Stimulated activated CD8-positive, alpha-beta memory T cell treated with anti-CD3 and anti-CD28 coated beads, Interleukin-4, amount 100 ng/mL, for 1 hour (primary cell): ENCODE measurements at regions not wholly inside any gene's neighbourhood (a gene's known extent, or its start where the extent isn't known, plus 50 kb on each side); places are given as distances from the start of the nearest gene placed in this dataset.

ENCODE experiments used
- DNase-seq, 2 donors: peaks; one replicate each; pipeline ENCODE4 v3.0.0-alpha.2; 2020; ENCODE audit warnings: low read depth in 2 of 2, low spot score in 1 of 2

DNA sequence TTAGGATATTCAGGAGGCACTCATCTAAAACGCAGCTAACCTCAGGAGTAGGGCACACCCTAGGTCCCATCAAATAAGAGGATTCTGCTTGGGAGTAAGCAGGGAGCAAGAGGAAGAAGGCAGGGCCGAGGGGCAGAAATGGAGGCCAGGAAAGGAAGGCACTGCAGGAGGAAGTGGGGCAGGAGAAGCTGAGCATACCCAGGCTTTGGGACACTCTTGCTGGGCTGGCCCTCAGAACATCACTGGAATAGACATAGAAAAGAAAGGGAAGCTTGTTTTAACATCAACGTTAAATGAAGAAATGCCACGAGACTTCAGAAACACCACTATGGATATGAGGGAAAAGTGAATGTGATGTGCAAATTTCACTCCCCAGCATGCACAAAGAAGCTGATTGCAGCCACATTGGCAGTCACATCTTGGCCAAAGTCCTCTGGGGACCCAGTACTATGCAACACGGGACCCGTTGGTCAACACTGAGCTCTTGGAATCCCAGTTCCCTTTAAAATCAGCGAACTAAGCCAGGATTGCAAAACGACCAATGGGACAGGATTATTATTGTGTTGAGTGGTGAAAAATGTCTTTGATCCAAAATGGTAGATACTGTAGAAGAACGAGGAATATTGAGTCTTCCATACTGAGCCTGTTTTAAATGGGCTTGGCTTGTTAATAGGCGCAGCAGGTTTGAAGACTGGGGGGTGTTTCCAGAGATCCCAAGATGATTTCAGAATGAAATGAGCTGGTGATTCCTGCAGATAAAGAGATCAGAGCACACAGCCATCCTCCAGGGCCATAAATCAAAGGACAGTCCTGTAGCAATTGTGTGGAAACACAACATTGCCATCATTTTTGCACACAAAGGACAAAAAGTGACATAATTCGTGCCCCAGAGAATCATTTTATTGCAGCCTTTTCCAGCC is 152.4 kb downstream of the TOMM20 start:
- no peak for DNase-seq

DNA sequence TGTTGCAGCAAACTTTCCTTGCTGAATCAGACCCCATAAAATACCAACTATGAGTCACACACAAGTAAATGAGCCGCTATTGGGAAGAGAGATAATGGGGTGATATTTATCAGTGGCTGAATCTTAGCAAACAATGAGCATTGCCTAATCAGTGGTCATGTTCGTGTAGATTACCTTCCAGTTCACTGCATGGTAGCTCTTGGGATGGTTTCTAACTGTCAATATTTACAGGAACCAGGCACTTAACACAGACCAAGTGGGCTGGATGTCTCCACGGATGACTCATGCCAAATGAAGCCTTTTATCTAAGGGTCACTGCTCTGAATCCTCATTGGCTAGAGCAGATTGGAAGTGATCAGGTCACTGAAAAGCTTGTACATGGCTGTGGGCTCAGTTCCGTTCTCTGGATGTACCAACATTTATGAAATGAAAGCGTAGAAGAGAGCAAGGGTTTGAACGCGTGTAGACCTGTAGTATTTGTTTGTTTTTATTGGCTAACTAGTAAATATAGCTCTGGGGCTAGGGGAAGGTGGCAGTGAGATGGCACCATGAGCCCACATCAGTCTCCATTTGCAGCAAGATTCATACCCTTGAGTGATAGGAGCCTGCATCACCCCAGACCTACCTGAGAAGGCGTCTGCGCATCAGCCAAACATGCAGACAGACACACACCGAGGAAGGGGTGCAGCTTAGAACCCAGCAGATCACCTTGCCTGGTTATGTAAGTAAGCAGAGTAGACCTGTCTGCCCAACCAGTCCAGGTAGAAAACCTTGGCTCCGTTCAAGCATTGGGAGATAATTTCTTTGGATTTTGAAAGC is 153.3 kb downstream of the TOMM20 start:
- no peak for DNase-seq

DNA sequence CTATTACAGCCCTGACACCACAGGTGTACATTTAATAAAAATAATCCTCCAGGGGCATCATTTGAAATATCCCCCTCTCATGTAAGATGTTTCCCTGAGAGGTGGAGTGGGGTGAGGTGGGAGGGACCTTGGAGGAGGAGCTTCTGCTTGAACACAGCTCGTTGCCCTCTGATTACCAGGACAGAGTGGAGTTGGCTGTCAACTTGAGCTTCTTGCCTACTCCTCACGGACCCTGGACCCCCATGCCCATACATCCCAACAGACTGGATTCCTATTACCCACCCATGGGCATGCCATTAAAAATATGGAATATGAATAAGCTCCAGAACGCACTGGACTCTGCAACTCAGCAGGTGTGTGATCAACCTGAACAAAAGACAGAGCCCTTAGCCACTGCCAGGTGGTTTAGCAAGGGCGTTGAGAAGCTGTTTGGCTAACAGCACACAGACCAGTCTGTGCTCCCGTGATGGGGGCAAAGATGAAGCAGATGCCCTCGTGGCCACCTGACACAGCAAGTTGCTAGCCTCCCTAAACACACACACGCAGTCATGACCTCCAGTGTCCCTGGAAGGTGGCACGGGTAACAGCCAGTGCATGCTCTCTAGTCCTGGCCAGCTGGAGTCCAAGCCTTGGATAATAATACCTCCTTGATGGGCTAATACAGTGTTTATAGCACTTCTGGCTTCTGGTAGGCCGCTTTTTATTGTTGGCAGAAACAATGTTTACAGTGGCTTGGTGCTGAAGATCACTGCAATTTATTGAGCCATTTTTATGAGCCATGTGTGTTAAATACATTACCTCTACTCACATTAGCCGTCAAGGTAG is 155.0 kb downstream of the TOMM20 start:
- DNase-seq: no peak

DNA sequence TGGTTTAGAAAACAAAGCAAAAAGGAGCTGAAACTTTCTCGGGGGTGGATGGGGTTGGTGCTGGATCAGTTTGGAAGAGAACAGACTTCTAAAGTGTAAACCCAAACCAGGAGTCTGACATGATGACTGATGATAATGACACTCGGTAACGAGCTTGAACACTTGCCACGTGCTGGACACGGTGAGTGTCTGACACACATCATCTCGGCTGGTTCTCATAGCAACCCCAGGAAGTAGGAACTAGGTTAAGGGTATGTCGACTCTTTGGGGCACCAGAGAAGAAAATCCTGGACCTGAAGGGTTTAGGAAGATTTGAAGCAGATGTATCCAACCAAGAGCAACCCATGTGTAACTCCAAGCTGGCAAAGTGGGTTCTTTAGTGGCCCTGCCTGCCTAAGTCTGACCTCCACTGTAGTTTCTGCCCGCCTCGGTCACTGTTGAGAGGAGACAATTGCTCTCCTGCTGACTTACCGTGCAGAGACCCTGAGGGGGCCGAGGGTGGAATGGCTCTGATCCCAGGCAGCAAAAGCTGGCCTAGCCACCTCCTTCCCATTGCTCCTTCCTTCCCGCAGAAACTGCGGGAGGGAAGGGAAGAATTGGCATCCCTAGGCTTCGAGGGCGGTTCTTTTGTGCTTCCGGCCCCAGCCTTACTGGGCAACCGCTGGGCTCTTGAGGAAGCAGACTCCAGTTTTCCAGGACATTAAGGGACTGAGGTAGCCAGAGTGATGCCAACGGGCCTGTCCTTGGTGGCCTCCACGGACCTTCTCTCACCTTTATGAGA is 156.0 kb downstream of the TOMM20 start:
- no peak for DNase-seq

DNA sequence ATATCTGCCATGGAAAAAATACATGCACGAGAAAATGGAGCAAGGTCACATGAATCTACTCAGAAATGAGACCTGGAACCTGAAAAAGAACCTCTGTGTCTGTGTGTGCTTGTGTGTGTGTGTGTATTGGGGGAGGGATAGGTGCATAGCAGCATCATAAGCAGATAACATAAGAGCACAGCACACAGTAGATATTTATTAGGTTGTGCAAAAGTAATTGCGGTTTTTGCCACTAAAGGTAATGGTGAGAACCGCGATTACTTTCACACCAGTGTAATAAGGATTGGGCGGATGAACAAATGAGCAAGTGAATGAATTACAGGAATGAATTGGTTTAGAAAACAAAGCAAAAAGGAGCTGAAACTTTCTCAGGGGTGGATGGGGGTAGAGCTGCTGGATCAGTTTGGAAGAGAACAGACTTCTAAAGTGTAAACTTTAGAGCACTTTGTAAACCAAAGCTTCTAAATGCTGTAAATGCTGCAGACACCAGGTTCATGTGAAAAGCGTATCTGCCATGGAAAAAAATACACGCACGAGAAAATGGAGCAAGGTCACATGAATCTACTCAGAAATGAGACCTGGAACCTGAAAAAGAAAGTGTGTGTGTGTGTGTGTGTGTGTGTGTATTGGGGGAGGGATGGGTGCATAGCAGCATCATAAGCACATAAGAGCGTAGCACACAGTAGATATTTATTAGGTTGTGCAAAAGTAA is 156.9 kb downstream of the TOMM20 start:
- DNase-seq: no peak

DNA sequence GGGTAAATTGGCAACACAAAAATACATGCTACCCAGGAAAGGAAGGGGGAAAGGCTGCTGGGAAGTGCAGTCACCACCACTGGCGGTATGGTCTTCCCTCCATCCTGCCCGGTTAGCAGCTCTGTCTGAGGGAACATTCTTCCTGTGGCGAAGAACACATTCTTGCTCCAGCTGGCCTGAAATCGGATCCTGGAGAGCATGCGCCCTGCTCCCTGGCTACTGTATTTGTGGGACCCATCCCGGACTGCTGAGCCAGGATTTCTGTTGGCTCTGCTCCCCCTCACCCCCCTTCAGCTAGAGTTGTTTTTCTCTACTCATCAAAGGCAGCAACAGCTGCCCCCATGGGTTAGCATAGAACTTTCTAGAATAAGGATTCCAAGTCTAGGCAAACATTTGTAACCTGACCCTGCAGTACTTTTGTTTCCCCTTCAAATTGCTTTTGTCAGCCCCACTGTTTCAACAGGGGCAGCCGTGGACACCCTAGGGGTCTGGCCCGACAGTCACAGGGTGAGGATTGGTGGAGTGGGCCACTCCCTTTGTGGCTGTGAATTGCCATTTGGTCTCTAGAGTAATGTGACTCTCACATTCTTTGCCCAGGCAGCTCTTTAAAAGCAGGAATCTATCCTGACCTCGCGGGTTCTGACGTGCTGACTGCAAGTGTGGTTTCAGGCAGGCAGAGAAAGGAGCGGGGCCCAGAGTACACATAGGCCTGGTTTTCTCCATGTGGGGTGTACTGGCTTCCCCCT is 157.7 kb downstream of the TOMM20 start:
- no peak for DNase-seq

DNA sequence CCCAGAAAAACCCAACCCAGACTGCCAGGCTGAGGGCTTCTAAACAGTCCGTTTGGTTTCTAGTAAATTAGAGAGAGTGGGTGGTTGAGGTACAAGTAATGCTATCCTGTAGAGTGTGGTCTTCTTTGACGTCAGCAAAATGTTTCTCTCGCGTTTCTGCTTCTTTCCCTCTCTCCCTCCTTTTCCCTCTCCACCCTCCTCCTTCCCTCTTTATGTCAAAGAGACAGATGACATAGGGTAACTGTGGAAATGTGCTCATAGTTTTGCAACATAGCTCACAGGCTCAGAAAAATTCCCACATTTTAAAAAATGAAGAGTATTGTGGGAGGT is 158.3 kb downstream of the TOMM20 start:
- DNase-seq: no peak

DNA sequence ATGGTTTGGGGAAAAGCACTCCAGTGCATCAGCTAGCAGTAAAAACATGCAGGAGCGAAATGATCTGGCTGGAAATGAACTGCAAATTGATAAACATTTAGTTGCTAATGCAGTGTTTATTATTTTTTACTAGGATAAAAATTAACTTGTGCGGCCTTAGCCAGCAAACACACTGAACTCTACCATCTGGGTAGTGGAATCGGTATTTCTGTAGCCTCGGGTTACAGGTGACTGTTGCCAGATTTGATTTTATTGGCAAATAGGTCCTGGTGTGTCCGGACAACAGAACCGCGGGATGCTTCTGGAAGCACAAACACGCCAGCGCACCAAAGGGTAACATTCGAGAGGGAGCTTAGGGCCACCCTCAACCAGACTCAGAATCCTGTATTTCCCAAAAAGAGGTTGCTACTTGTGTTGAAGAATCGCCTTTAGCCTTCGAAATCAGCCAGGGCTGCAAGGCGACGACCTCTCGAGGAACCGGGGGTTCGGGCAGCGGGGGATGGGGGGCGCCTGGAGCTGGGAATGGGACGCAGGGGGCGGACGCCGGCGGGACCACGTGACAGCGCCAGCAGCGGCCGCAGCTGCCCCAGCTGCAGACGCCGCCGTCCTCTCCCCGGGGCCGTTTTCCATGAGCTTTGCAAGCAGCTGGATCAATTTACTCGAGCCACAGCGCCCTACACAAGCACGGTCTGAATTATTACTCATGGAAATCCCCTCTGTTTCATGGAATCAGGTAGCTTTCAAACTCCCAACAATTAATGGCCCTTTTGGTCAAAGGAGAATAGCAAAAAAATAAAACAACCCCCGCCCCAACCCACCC is 158.8 kb downstream of the TOMM20 start:
- DNase-seq: no peak

DNA sequence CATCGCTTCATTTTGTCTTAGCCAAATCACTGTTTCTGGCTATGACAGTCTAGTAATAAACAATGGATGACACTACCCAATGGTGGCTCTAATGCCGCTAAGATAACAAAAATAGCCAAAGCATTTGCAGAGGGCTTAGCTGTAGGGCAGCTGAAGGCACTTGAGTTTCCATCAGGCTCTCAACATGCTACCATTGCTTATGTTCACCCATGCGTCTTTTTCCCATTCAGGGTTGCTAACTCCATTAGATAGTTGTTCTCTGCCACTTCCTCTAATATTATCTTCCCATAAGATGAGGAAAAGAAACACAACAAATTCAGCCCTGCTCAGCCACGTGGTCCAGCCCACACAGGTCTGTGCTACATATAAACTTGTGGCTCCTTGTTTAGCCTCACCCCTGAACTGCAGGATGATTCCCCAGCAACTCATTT is 159.6 kb downstream of the TOMM20 start:
- no peak for DNase-seq

DNA sequence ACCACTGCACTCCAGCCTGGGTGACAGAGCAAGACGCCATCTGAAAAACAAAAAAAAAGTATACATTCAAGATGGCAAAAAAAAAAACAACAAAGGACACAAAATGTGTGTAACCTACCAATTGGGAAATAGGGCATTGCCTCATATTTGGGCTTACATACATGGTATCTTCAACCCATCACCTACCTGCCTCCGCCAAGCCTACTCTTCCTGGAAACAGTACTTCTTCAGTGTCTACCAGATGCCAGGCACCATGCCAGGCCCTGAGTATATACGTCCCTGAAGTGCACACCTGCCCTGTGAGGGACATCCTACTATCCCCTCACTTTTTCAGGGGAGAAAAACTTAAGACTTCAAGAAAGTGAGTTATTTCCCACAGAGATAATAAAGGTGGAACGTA is 160.2 kb downstream of the TOMM20 start:
- DNase-seq: no peak

DNA sequence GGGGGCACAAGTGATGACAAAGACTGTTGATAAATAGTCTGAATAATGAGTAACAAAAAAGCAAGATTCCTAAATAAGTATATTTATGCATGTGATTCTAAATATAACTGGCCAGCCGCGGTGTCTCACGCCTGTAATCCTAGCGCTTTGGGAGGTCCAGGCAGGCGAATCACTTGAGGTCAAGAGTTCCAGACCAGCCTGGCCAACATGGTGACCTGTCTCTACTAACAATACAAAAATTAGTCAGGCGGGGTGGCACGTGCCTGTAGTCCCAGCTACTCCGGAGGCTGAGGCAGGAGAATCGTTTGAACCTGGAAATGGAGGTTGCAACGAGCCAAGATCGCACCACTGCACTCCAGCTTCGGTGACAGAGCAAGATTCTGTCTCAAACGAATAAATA is 161.5 kb downstream of the TOMM20 start:
- DNase-seq: no peak

DNA sequence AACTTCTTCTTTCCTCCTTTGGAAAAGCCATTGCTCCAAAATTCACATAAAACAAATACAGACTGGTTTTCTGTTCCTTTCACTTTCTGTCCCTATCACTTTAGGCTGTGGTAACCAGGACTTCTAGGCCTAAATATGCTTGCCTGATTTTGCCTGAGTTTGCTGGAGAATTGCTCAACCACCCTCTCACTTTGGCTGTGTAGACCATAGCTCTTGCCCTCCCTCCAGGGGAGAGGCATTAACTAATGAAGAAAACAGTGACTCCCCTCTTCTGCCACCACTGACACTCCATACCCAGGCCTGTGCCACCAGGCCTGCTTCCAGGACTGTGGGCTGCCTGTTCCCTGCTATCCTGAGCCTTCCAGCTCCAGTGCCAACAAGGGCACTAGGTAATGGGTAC is 163.5 kb downstream of the TOMM20 start:
- no peak for DNase-seq

DNA sequence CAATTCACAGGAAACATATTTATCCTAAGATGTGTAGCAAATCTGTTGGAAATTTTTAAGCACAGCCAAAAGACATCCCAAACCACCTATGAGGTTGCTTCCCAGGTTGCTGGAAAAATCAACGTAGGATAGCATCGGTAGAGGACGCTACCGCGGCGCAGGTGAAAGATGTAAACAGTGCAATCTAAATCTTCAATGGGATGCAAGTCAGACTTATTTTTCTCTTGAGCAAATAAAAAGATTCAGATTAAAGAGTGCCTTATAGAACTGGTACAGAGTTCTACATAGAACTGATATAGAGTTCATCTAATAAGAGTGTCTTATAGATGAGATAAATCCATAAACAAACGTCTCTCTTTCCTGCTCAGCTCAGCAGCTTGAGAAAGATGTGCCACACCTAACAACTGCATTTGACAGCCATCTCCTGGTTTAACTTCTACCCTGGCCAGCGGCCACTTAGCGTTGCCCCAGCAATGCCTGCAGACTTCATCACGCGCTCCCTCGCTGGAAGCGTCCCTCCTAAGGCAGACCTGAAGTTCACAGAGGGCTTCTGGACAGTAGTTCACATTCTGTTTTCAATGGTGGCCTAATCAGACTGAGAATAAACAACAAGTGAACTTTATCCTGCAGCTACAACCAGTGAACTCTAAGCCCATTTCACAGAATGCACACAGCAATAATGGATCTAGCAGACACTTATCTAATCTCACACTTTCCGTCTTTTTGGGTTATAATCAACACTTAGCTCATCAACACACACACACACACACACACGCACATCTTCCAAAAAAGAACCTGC is 164.5 kb downstream of the TOMM20 start:
- no peak for DNase-seq

DNA sequence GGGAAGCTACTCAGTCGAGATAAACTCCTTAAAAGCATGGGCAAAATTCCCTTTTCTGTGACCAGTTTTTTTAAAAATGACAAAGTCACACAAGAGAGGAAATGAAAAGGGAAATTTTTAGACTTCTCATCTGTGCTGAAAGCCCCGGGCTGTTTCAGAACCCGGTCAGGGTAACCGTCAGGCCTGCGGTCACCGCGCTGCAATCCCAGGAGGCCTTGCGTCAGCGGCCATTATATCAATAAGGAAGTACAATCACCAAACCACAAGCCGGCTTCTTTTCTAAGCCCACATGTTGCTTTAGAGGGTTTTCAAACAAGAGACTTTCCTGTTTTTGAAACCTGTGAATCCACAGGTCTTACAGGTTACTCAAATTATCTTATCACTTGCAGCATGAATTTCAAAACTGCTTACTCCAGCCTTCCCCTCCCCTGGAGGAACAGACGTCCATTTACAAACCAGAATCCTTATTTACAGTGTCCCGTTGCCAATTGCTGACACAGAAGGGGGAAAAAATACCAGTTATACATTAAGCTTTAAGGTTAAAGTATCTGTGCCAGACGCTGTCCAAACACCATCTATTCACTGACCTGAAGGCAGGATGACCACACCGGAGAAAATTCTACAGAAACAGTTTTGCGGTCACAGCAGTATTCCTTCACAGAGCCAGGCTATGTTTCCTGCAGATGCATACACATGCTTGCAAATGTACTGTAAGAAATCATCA is 165.3 kb downstream of the TOMM20 start:
- peak; percentile 50 to 74 for DNase-seq

DNA sequence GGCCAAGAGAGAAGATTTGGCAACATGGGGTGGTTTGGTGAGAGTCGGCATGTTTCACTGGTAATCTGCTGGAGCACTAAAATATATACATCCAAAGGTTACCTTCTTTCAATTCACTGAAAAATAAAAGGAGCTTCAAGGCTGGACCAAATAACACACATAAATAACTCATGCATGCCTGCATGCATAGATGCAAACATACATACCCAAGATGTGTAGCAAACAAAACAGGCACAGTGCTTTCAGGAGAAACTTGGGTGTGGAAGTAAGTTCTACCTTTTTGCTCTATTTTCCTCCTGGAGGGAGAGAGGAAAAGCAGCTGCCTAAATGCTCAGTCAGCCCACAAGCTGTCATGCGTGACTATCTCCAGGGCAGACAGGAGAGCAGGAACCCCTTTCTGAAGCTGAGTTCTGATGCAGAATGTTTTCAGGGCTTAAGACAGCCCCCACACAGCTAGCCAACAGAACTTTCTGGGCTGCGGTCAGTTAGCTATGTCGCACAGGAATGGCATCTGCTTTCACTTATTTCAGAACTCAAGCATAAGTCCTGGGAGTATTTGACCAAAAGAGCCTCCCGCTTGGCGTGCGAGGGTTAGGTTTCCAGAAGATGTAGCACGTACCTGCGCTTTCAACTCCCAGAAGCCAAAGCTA is 166.2 kb downstream of the TOMM20 start:
- DNase-seq: no peak
